H1 (cell line): ENCODE measurements at regions not wholly inside any gene's neighbourhood (a gene's known extent, or its start where the extent isn't known, plus 50 kb on each side); places are given as distances from the start of the nearest gene placed in this dataset.

Source experiments
- CTCF ChIA-PET: fragments of 300-600 bp; sonication (Branson Sonifier 250); formaldehyde crosslinking; loops from one replicate; lab custom pipeline; 2021; ENCODE audit not compliant: partially characterized antibody; lab: Charles Lee
- POLR2A ChIA-PET: fragments of 300-600 bp; sonication (Branson Sonifier 250); formaldehyde crosslinking; loops from one replicate; lab custom pipeline; 2021; ENCODE audit warnings: inconsistent platforms; ENCODE audit not compliant: partially characterized antibody; lab: Charles Lee
- DNase-seq, 2 experiments: peaks; one replicate each; pipeline versions ENCODE4 v3.0.0 to v3.0.0-alpha.2; 2010 to 2022; ENCODE audit warnings: low spot score in 2 of 2, low read depth in 1 of 2, mixed read lengths in 1 of 2
- FAIRE-seq: peaks from 2 replicates; lab custom pipeline; 2011; peaks lifted over from hg19 to GRCh38; lab: Jason Lieb, UNC
- H2AFZ ChIP-seq: 2 replicates; pipeline ENCODE4 v1.8.1; 2012; ENCODE audit warnings: low read length, inconsistent platforms
- H2AK5ac ChIP-seq: 2 replicates; pipeline ENCODE4 v1.6.1; 2013; ENCODE audit warnings: low read depth, low read length
- H2BK120ac ChIP-seq: replicated peaks from 2 replicates; pipeline ENCODE3; 2013; ENCODE audit warnings: low read depth, low read length, inconsistent platforms
- H2BK12ac ChIP-seq: 2 replicates; pipeline ENCODE4 v1.6.1; 2013; ENCODE audit warnings: low read depth, low read length
- H2BK15ac ChIP-seq: 2 replicates; pipeline ENCODE4 v1.6.1; 2013; ENCODE audit warnings: low read length
- H2BK20ac ChIP-seq: 2 replicates; pipeline ENCODE4 v1.6.1; 2013; ENCODE audit warnings: low read length
- H2BK5ac ChIP-seq: 2 replicates; pipeline ENCODE4 v1.6.1; 2013; ENCODE audit warnings: low read depth, low read length
- H3K14ac ChIP-seq: 2 replicates; pipeline ENCODE4 v1.6.1; 2013; ENCODE audit warnings: inconsistent platforms; ENCODE audit not compliant: insufficient read length
- H3K18ac ChIP-seq: 2 replicates; pipeline ENCODE4 v1.6.1; 2013; ENCODE audit warnings: low read length; ENCODE audit errors: extremely low read depth
- H3K23ac ChIP-seq: 2 replicates; pipeline ENCODE4 v1.6.1; 2013; ENCODE audit warnings: inconsistent platforms; ENCODE audit not compliant: insufficient read length
- H3K23me2 ChIP-seq: 2 replicates; pipeline ENCODE4 v1.6.1; 2013; ENCODE audit warnings: low read depth, low read length
- H3K27ac ChIP-seq: 2 replicates; pipeline ENCODE4 v1.6.1; 2011; ENCODE audit warnings: low read depth, low read length, inconsistent platforms
- H3K27me3 ChIP-seq, 4 experiments: replicated peaks in 1 of 4; 1 replicate in 1 of 4; 2 replicates in 3 of 4; pipeline versions ENCODE4 v1.6.1 to v1.8.1; 2011 to 2013; ENCODE audit warnings: low read length in 3 of 4, mild to moderate bottlenecking in 3 of 4, inconsistent platforms in 2 of 4, mixed read lengths in 2 of 4, moderate library complexity in 1 of 4; ENCODE audit not compliant: control insufficient read depth in 3 of 4, insufficient read depth in 3 of 4; ENCODE audit errors: extremely low read depth in 1 of 4
- H3K36me3 ChIP-seq, 4 experiments: 2 replicates each; pipeline versions ENCODE4 v1.6.1 to v1.8.1; 2011 to 2013; ENCODE audit warnings: mild to moderate bottlenecking in 4 of 4, low read length in 3 of 4, moderate library complexity in 2 of 4, control low read depth in 1 of 4, inconsistent platforms in 1 of 4; ENCODE audit not compliant: insufficient read depth in 4 of 4, control insufficient read depth in 2 of 4
- H3K4ac ChIP-seq: replicated peaks from 2 replicates; pipeline ENCODE3; 2013; ENCODE audit warnings: low read length, low read depth, mixed read lengths, inconsistent platforms; ENCODE audit not compliant: insufficient read length
- H3K4me1 ChIP-seq, 4 experiments: replicated peaks in 1 of 4; 1 replicate in 1 of 4; 2 replicates in 3 of 4; pipeline versions ENCODE4 v1.6.1 to v1.8.1; 2011 to 2013; ENCODE audit warnings: low read length in 3 of 4, inconsistent platforms in 2 of 4, mixed read lengths in 1 of 4; ENCODE audit not compliant: insufficient read depth in 4 of 4, control insufficient read depth in 3 of 4
- H3K4me2 ChIP-seq, 2 experiments: 2 replicates each; pipeline versions ENCODE4 v1.6.1 to v1.8.1; 2011 to 2013; ENCODE audit warnings: low read depth in 2 of 2, low read length in 2 of 2, control low read depth in 1 of 2, inconsistent platforms in 1 of 2, mild to moderate bottlenecking in 1 of 2; ENCODE audit not compliant: insufficient read depth in 1 of 2
- H3K4me3 ChIP-seq, 4 experiments: fragments of 200-600, 300-600 bp in 1 of 4; sonication (generic), shearing (Covaris generic), sonication (Bioruptor Twin) in 1 of 4; 2 replicates each; pipeline versions ENCODE4 v1.5.1 to v1.8.1; 2011 to 2016; ENCODE audit warnings: low read length in 4 of 4, low read depth in 3 of 4, control low read depth in 2 of 4, inconsistent platforms in 2 of 4, mild to moderate bottlenecking in 2 of 4, mixed read lengths in 1 of 4, moderate library complexity in 1 of 4; ENCODE audit not compliant: insufficient read depth in 2 of 4; ENCODE audit errors: extremely low read depth in 1 of 4
- H3K56ac ChIP-seq: replicated peaks from 2 replicates; pipeline ENCODE3; 2013; ENCODE audit warnings: low read depth, mild to moderate bottlenecking, mixed read lengths, low read length, inconsistent platforms; ENCODE audit not compliant: insufficient read length
- H3K79me1 ChIP-seq: 2 replicates; pipeline ENCODE4 v1.6.1; 2013; ENCODE audit warnings: low read depth, low read length, control low read depth
- H3K79me2 ChIP-seq, 2 experiments: 2 replicates each; pipeline versions ENCODE4 v1.6.1 to v1.8.1; 2012 to 2013; ENCODE audit warnings: low read length in 2 of 2, mild to moderate bottlenecking in 2 of 2, inconsistent platforms in 1 of 2; ENCODE audit not compliant: insufficient read depth in 2 of 2, control insufficient read depth in 1 of 2
- H3K9ac ChIP-seq, 4 experiments: replicated peaks in 1 of 4; 1 replicate in 1 of 4; 2 replicates in 3 of 4; pipeline versions ENCODE4 v1.6.1 to v1.8.1; 2011 to 2013; ENCODE audit warnings: low read depth in 3 of 4, low read length in 3 of 4, control low read depth in 2 of 4, mild to moderate bottlenecking in 2 of 4, moderate library complexity in 2 of 4, inconsistent platforms in 1 of 4; ENCODE audit errors: extremely low read depth in 1 of 4
- H3K9me3 ChIP-seq, 2 experiments: 2 replicates each; pipeline versions ENCODE4 v1.6.1 to v1.8.1; 2012 to 2013; ENCODE audit warnings: mild to moderate bottlenecking in 2 of 2, moderate library complexity in 2 of 2, control low read depth in 1 of 2, inconsistent platforms in 1 of 2, low read depth in 1 of 2, low read length in 1 of 2, mixed read lengths in 1 of 2; ENCODE audit not compliant: insufficient read depth in 2 of 2
- H4K20me1 ChIP-seq, 2 experiments: replicated peaks in 1 of 2; 2 replicates each; pipeline versions ENCODE3 to v1.8.1; 2011 to 2013; ENCODE audit warnings: inconsistent platforms in 2 of 2, low read length in 2 of 2, mild to moderate bottlenecking in 1 of 2; ENCODE audit not compliant: insufficient read depth in 2 of 2, control insufficient read depth in 1 of 2
- H4K5ac ChIP-seq: 2 replicates; pipeline ENCODE4 v1.6.1; 2013; ENCODE audit warnings: low read length, low read depth, mixed read lengths, inconsistent platforms; ENCODE audit not compliant: insufficient read length
- H4K8ac ChIP-seq: 2 replicates; pipeline ENCODE4 v1.8.0; 2013; ENCODE audit warnings: mild to moderate bottlenecking, moderate library complexity, low read length, inconsistent platforms; ENCODE audit not compliant: insufficient read depth; ENCODE audit errors: extremely low read depth
- H4K91ac ChIP-seq: replicated peaks from 2 replicates; pipeline ENCODE3; 2013; ENCODE audit warnings: low read length, mixed read lengths, inconsistent platforms; ENCODE audit not compliant: insufficient read length
- BRCA1 ChIP-seq: IDR thresholded peaks from 2 replicates; pipeline ENCODE4 v1.6.1; 2012; ENCODE audit warnings: low read depth, low read length, improper control_type of control experiment
- CREB1 ChIP-seq: IDR thresholded peaks from 2 replicates; pipeline ENCODE4 v1.6.1; 2012; ENCODE audit warnings: inconsistent platforms
- CTBP2 ChIP-seq: IDR thresholded peaks from 2 replicates; pipeline ENCODE4 v1.7.0; 2011; ENCODE audit warnings: borderline replicate concordance, mild to moderate bottlenecking, moderate library complexity, mixed read lengths, low read length; ENCODE audit not compliant: insufficient read depth, insufficient read length
- EGR1 ChIP-seq: IDR thresholded peaks from 2 replicates; pipeline ENCODE4 v1.6.1; 2011; ENCODE audit warnings: low read depth, low read length, borderline replicate concordance
- GTF2F1 ChIP-seq: IDR thresholded peaks from 2 replicates; pipeline ENCODE4 v1.6.1; 2012; ENCODE audit warnings: low read depth, low read length, improper control_type of control experiment, borderline replicate concordance
- HDAC6 ChIP-seq: IDR thresholded peaks from one replicate; pipeline ENCODE4 v1.7.1; 2012; ENCODE audit warnings: low read depth, mild to moderate bottlenecking, inconsistent platforms, low read length, moderate library complexity
- SRF ChIP-seq: IDR thresholded peaks from 2 replicates; pipeline ENCODE4 v1.6.1; 2011; ENCODE audit warnings: mild to moderate bottlenecking, low read depth, low read length, moderate library complexity
- TBP ChIP-seq: IDR thresholded peaks from 2 replicates; pipeline ENCODE4 v1.6.1; 2011; ENCODE audit warnings: low read depth, low read length, improper control_type of control experiment
- WGBS, 2 experiments: shearing (Covaris generic) in 1 of 2; methylation state at CpG; one replicate each; pipeline versions ENCODE4 v1.1.6 to v1.1.7; 2013 to 2015; ENCODE audit warnings: low lambda C conversion rate in 2 of 2, mixed read lengths in 2 of 2, inconsistent platforms in 1 of 2, low coverage in 1 of 2, missing lambda C conversion rate in 1 of 2; ENCODE audit not compliant: insufficient replicate concordance in 2 of 2, insufficient coverage in 1 of 2, insufficient read length in 1 of 2; ENCODE audit errors: extremely low coverage in 1 of 2, missing lambda C conversion rate in 1 of 2; 5-methylcytosine and 5-hydroxymethylcytosine counted together
- TF ChIP-seq, protein P1 (sequence below): IDR thresholded peaks from 2 replicates; pipeline ENCODE4 v1.6.1; 2012; ENCODE audit warnings: low read length, inconsistent platforms
- TF ChIP-seq, protein P2 (sequence below): IDR thresholded peaks from 2 replicates; pipeline ENCODE4 v1.6.1; 2011; ENCODE audit warnings: low read length, improper control_type of control experiment

DNA sequence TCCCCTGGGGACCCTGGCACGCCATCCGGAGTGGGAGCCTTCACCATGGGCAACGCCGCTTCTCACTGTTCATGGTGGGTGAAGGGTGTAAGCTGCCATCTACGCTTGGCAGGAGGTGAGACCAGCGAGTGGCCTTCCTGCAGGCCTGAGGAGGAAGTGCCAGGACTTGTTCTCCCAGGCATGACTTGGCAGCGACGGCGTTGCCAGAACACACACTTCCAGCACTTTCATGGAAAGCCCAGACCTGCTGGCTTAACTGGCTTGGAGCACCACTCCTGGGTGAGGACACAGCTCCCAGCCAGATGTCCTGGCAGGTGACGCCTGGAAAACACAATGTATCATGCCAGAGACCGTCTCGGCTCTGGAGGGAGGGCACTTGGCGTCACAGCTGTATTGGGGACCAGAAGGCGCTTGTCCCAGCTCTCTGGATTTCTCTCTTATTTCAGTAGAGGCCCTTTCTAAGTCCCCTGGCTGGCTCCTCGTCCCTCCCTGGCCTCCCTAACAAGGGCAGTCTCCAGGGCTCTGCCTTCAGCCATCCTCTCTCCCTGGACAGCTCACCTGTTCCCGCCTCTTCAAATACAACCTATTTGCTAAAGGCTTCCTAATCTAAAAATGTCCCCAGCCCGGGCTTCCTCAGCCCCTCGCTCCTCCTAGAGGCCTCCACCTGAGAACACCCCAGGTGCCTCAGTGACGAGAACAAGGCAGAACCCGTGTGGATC, 188.3 kb downstream of the OLFM1 start:
- 91% methylated on average over 19 of the region's 20 CpGs; no CpG with 5 or more reads in 1 of the 2 experiments for WGBS, 2 experiments
- Histone ChIP-seq H3K79me1 (no peaks in the 10 kb centered on the region), H3K9me3 (no peaks in the 10 kb centered on the region), H3K36me3 (no peaks in the 10 kb centered on the region), H4K20me1 (no peaks in the 10 kb centered on the region), H2BK120ac (no peak overlapping the region), H3K4ac (peak overlapping the region; percentile 79), H3K4me2 (no peak overlapping the region), H4K5ac (no peak overlapping the region), H2AFZ (no peak overlapping the region; the same call in 1 of the 2 replicates), H2AK5ac (peak overlapping the region; percentile 13; the same call in 1 of the 2 replicates), H2BK12ac (0 out of 2 replicates have a peak overlapping the region, but pooled peaks have one; percentile 39), H3K4me1 (no peaks in the 10 kb centered on the region), H3K18ac (peak overlapping the region; percentile 32; the same call in 1 of the 2 replicates), H3K27ac (no peak overlapping the region), H3K23ac (no peak overlapping the region), H3K4me3 (no peak overlapping the region), H2BK15ac (peak overlapping the region; percentile 72), H3K23me2 (no peaks in the 10 kb centered on the region), H2BK20ac (no peak overlapping the region), H3K79me2 (no peaks in the 10 kb centered on the region), H3K56ac (no peak overlapping the region), H4K91ac (peak overlapping the region; percentile 72), H4K8ac (no peak overlapping the region), H3K27me3 (no peaks in the 10 kb centered on the region; a peak in 1 of 7 replicates), H3K9ac (no peak overlapping the region; a peak in 1 of 7 replicates), H2BK5ac (no peak overlapping the region; the same call in 1 of the 2 replicates), H3K14ac (no peak overlapping the region)
- no peak for FAIRE-seq
- ChIA-PET CTCF (interaction anchor here (0.9 to 1.2 kb wide), 2 partner anchors 24 to 32 kb away, joined by 3 read pairs; no protein-coding TSS in a partner anchor), POLR2A (no interaction called here)
- no peak for DNase-seq
- TF ChIP-seq BRCA1, result no peak
- no peak for TF ChIP-seq EGR1
- no peak for TF ChIP-seq GTF2F1
- no peak for TF ChIP-seq CREB1
- TF ChIP-seq SRF, result no peak
- no peak for TF ChIP-seq CTBP2
- TF ChIP-seq HDAC6, result no peak
- TF ChIP-seq, protein P1, sequence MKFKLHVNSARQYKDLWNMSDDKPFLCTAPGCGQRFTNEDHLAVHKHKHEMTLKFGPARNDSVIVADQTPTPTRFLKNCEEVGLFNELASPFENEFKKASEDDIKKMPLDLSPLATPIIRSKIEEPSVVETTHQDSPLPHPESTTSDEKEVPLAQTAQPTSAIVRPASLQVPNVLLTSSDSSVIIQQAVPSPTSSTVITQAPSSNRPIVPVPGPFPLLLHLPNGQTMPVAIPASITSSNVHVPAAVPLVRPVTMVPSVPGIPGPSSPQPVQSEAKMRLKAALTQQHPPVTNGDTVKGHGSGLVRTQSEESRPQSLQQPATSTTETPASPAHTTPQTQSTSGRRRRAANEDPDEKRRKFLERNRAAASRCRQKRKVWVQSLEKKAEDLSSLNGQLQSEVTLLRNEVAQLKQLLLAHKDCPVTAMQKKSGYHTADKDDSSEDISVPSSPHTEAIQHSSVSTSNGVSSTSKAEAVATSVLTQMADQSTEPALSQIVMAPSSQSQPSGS, result no peak
- TF ChIP-seq, protein P2, sequence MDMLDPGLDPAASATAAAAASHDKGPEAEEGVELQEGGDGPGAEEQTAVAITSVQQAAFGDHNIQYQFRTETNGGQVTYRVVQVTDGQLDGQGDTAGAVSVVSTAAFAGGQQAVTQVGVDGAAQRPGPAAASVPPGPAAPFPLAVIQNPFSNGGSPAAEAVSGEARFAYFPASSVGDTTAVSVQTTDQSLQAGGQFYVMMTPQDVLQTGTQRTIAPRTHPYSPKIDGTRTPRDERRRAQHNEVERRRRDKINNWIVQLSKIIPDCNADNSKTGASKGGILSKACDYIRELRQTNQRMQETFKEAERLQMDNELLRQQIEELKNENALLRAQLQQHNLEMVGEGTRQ, result no peak
- no peak for TF ChIP-seq TBP
